Stimulated activated CD8-positive, alpha-beta memory T cell treated with anti-CD3 and anti-CD28 coated beads, Interleukin-2, amount 100 ng/mL, for 48 hours (primary cell): ENCODE measurements at regions not wholly inside any gene's neighbourhood (a gene's known extent, or its start where the extent isn't known, plus 50 kb on each side); places are given as distances from the start of the nearest gene placed in this dataset.
A peak's percentile ranks its signal among the peaks of the same experiment; 100 is the strongest.

Source experiments
- DNase-seq, 2 donors: peaks; one replicate each; pipeline ENCODE4 v3.0.0-alpha.2; 2020; ENCODE audit warnings: low read depth in 2 of 2

DNA sequence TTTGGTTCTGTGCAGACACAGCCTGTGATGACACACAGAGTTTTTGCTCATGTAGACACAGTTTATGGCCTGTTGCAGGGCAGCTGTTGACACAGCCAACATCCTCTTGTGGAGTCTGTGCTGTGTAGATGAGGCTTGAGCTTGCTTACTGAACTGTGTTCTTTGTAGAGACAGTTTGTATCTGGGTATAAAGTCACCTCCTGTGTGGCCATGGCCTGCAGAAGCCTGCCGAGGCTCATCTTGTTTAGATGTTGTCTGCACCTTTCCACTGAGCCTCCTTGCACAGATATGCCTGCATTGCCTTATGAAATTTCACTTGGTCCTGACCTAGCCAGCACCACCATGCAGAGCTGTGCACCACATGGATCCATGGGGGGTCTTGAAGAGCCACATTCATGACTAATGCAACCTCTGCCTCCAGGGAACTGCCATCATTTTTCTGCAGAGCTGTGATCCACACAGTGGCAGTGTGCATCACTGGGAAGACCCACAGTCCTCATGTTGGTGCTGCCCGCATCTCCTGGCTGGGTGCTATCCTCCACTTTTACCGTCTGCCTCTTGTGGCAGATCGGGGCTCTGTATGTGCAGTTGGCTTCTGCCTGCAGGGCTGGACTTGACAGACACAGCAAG is 198.0 kb upstream of the MAMLD1 start:
- DNase-seq = no peak

DNA sequence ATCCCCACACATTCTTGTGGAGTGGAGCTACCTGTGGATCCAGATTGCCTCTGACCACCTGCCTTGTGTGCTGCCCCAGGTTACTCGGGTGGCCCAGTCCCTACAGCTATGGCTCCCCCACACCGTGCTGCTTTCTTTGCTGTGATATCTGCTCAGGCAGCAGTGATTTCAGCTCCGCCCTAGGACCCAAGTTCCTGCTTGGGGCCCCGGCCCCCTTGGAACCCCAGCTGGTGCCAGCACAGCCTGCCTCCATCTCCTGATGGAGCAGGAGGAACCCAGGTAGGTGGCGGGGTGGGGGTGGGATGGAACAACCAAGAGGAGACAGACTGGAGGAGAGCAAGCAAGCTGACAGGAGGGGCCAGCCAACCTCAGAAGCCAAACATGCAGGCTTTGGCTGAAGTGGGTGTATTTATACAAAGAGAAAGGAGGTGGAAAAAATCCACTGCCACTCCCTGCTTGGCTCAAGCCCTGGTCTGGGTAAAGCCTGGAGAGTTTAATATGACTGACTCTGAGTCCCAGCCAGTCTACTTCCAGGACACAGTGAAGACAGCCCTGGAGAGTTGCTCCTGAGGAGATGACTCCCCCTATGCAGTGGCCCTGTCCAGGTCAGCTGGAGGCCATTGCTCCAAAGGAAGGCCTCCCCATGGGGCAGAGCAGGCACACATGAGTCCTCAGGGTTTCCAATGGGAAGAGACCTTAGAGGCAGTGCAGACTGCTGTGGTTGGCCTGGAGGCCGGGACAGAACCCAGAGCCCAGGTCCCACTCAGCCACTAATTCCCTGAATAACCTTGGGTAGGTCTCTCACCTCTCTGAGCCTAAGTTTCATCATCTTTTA is 197.1 kb upstream of the MAMLD1 start:
- DNase-seq = no peak

DNA sequence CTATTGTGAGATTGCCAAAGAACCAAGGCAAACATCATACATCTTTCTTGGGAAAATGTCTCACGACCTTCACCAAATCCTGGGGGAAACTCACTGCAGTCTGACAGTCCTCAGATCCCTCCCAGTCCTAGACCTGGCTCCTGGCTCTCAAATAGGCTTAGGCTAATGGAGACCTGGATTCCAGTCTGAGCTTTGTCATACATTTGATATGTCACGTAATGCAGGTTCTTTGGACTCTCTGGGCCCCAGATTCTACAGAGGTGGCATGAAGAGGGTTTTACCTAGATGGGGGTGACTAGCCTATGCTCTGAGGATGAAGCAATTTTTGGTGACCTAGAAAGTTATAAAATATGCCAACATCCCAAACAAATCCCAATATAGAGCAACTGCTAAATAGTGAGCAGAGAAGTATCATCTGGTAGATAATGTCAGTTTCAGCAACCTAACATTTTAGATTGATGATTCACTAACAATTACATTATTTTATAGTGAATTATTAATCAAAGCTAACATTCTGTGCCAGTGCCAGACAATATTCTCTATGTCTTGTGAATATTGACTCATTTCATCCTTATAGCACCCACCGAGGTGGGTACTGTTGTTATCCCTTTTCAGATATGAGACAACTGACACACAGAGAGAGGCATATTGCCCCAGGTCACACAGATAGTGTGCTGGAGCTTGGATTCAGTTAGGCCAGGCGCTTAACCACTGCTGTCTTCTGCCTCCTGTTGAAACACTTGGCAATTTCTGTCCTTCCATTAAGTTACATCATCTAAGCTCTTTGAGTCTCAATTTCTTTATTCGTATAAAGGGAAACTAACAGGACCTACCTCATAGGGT is 195.4 kb upstream of the MAMLD1 start:
- DNase-seq = no peak

DNA sequence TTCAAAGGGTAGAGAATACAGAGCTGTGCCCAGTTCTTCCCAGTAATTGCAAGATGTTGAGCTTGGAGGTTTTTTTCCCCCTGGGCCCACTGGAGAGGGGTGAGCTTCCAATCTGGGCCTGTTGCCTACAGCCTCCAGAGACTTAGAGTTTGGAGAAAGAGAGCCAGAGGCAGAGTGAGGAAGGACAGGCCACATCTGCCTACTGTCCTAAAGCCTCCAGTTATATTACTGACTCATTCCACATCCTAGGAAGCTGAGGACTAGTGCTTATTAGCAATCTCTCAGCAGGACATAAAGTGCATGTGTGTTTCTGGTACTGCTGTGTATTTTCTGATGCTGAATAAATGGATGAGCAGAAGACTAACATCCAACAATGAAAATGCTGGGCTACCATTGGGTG is 181.0 kb upstream of the MAMLD1 start:
- DNase-seq = no peak

DNA sequence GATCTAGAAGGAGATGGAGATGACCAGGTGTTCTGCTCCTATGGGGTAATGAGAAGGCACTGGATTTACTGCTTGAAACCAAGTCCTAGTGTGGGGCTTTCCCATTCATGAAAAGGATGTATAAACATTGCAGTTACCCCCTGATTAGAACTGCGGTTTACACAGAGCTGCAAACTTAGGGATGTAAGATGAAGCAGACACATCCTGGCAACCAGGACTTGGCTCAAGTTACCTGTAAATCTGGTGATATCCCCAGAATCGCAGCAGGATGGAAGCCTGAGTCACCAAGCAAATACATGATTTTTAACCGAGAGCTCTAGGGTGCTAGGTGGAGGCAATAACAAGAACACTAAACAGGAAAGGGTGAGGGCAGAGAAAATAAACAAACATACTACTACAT is 178.6 kb upstream of the MAMLD1 start:
- no peak for DNase-seq

DNA sequence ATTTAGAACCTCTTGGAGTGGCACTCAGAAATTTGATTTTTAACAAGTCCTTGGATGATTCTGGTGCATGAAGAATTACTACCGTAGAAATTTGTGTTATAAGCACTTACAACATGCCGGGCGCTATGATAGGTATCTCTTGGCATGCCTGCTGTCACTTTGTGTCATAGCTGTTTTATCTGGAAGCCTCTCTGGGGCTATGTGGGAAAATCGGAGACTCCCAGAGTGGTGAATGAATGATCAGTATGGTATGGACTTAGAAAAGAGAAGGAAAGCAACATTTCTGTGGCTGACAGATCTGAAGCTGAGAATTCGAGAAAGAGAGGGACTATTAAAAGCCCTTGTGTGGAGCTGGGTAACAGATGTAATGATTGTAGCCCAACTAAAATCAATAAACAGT is 177.4 kb upstream of the MAMLD1 start:
- DNase-seq = no peak

DNA sequence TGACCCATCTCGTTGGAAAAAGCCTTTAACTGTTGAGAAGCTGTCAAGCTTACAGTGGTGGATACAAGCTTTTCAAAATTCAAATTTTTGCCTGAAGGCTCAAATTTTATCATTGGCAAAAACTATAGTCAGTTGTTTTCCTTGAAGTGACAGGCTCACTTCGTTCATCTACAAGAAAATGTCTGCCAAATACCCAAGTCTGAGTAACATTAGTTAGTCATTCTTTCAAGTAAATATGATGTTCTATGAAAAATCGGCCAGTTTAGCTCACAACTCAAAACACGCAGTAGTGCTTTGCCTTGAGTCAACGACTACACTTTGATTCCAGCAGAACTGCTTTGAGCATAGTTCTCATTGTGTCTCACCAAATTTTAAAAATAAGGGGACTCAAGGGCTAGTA is 170.3 kb upstream of the MAMLD1 start:
- DNase-seq = no peak

DNA sequence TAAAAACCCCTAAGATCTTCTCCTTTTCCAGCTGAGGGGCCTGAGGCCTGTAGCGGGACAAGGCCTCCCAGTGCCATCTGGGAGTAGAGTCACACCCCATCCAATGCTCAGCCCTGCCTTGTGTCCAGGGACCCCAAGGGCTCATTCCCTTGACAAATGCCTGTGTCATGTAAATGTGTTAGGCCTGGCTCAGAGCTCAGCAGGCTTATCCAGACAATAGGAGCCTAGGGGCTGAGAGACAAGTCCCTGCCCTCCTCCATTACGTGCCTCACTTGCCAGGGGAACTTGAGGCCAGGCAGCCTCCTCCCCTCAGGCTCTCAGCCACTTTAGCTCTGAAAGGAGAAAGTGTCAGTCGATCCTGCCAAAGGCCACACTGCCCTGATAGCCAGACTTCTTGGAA is 166.8 kb upstream of the MAMLD1 start:
- DNase-seq = no peak

DNA sequence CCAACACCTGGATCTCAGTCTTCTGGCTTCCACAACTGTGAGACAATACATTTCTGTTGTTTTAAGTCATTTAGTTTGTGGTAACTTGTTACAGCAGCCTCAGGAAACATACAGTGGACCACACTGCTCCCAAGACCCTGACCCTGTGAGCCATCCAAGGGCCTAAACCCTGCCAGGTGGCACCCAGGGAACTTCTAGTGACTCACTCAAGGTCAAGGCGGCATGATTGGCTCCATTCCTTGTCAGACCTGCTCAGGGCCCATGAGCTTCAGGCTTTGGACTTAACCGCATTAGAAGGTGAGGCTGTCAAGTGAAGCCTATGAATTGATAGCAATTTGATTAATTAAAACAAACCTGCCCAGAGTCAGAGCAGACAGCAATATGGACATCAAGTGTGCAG is 165.7 kb upstream of the MAMLD1 start:
- DNase-seq = no peak

DNA sequence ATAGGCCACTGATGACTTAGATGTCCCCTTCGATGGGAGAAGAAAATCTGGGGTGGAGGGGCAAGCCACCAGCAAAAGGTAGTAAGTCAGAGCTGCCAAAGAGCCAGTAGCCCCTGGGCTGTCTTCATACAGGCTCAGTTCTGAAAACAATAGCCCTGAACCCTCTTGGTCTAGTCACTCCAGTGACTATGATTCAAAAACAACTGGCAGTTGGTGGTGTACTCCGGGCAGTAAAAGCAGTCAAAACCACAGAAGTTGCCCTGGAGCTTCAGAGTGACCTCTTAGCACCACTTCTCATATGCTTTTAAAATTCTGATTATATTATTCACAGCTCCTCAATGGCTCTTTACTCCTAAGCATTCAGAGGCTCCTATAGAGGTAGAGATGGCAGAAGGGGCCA is 164.3 kb upstream of the MAMLD1 start:
- no peak for DNase-seq

DNA sequence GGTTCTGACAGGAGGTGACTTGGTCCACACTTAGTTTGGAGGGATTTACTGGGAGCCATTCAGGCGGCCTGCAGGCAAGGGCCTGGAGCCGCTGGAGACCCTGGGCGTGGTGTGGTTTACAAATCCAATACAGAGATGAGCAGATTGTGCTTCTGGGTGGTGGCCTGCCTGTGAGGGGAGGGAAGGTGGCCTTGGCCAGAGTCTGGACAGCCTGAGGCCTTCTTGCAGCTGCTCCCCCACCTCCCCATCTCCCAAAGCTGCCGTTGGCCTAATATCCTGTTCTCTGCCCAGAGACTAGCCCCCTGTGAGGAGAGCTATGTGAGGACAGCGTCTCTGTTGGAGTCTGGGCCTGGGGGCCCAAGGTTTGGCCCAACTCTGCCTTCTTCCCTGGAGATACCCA is 163.9 kb upstream of the MAMLD1 start:
- DNase-seq = no peak

DNA sequence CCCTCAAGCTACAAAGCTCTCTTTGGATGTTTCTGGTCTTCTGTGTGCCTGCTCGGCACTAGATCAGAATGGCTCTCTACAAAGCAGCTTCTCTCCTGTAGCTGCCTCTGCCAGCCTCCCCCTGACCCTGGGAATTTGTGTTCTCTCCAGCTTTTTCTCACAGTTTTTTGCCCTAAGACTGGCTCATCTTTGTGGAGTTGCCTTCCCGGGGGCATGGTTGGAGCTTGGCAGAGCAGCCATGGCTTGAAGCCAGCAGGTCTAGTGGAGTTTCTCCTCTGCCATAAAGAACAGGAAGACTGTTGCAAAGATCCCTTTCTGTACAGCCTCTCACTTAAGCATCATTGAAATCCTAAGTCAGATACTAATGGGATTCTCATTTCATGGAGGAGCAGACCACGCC is 163.3 kb upstream of the MAMLD1 start:
- DNase-seq = no peak

DNA sequence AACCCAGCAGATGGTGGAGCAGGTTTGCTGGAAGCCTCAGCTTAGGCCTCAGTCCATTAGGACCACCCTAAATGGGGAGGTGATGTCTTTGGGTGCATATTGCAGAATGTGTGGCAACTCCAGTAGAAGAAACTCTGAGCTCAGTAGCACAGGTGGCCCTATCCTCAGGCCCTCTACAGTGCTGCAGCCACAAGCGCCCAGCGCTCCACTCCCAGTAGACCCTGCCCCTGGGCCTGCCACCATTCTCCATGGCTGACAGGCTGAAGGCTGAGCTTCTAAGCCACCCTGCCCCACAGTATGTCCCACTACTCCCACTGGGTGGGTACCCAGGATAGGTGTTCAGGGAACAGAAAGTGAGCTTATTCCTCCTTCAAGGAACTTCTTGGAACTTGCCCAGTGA is 162.8 kb upstream of the MAMLD1 start:
- DNase-seq = no peak

DNA sequence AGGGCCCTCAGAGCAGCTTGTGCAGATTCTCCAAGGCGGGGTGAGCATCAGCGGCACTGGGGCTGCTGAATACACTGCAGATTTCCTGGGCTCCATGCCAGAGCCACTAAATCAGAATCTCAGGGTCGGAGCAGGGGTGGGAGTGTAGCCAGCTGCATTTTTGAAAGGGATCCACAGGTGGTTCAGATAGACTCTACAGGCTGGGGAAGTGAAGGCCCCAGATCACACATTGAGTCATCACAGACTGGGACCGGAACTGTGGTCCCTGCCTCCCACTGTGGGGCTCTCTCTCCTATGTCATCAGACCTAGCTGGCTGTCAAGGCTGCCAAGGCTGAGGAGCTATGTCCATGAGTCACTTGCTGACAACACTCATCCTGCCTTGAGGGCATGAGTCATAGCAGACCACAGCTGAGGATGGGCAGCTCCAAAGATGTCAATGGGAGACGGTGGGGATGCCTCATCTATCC is 162.3 kb upstream of the MAMLD1 start:
- DNase-seq = peak; percentile 47 to 52

DNA sequence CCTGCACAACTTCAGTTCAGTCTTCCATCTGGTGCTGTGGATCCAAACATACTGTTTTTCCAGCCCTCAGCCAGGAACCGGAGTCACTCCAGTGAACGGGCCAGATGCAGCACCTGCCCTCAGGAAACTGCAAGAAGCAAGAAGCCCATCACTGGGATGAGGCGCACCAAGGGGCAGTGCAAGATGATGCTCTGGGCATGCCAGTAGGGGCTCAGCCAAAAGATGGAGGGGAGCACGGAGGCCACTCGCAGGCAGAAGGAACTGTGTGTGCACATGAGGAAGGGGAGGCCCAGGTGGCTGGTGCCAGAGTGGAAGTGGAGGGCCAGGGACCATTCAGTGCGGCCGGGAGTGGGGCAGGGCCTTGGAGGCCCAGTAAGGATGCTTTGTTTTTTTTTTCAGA is 161.7 kb upstream of the MAMLD1 start:
- no peak for DNase-seq

DNA sequence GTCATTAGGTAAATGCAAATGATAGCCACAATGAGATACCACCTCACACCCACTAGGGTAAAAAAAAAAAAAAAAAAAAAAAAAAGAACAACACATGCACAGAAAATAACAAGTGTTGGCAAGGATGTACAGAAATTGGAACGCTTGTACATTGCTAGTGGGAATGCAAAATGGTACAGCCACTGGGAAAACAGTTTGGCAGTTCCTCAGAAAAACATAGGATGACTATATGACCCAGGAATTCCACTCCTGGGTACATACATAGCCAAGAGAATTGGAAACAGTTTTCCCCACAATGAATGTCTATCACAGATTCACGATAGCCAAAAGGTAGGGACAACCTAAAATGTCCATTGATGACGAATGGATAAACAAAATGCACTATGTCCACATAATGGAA is 161.3 kb upstream of the MAMLD1 start:
- no peak for DNase-seq

DNA sequence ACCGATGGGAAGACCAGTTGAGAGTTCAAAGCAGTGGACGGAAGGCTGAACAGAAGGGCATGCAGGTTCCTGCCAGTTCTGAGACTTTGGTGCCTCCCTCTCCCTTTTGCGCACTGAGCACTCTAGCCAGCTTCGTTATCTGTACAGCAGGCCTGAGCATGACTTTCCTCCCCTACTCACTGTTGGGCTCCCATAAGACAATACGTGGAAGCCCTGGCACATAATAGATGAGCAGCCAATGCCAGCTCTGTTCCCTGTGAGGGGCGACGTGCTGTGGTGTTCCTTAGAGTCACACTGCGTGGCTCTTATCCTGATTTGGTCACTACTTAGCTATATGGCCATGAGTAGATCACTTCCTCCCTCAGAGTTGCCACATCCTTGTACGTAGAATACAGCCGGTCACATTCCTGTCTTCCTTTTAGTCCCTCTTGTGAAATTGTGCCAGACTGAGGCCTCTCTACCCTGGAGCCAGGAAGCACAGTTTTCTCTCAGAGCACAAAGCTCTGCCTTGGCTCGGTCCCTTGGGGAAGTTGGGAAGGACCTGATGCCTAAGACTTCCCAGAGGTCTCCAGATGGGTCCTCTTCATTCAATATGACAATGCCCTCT is 160.4 kb upstream of the MAMLD1 start:
- no peak for DNase-seq

DNA sequence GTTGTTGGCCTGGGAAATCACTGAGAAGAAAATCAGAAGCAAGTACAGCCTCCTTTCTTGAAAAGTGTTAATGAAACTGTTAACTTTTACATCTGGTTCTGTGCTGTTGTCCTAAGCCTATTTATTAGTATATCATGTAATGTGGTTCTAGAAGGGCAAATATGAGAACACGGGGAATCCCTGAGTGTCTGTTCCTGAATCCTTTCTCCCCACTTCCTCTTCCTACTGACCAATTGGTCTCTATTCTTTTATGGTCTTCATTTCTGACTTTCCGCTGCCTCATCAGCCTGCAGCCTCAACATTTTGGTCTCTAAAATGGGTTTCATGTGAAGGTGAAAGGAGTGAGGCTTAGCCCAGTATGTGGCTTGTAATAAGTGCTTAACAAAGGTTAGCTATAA is 159.9 kb upstream of the MAMLD1 start:
- no peak for DNase-seq

DNA sequence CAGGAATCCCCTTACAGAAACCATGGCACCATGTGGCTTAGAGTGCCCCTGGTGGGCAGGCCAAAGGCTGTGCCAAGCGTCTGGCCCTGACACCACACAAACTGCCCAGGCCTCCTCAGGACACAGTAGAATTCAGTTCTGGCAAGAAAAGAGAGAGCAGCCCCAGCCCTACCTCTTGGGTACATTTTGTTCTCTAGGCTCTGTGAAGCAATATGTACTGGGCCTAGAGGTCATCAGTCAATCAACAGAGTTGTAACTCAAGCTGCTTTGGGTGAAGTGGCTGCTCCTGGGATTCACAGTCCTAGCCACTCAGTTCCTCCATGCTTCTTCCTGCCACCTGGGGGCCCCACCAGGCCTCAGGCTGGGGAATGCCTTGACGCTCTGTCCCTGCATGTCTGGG is 158.1 kb upstream of the MAMLD1 start:
- no peak for DNase-seq

DNA sequence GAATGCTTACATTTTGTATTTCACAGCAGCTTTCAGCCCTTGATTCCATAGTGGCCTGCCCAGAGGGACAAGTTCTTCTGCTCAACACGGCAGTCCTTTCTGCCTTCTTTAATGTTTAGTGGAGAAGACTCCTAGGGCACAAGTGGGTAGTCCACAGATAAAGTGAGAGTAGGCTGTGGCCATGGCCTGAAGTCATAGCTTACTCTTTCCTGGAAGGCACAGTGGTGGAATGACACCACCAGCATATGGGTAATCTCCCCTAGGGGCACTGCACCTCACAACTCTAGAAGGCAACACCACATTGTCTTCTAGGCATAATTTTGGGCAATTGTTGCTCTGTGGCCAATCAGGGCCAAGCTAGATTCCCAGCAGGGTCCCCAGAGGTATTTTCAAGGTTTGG is 155.4 kb upstream of the MAMLD1 start:
- no peak for DNase-seq

DNA sequence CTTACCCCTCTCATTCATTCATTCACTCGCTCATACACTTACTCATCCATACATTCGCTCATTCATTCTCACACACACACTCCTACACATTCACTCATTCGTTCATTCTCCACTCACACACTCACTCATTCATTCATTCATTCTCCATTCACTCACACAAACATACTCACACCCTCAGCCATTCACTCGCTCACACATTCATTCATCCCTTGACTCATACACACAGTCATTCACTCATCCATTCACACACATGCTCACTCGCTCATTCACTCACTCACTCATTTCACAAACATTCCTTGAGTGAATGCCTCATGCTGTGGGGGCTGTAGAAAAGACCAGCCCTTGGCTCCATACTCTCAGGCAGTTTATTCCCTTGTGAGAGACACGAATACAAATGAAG is 151.1 kb upstream of the MAMLD1 start:
- DNase-seq = no peak
